Testis (tissue), 2 donors: ENCODE measurements at regions not wholly inside any gene's neighbourhood (a gene's known extent, or its start where the extent isn't known, plus 50 kb on each side); places are given as distances from the start of the nearest gene placed in this dataset.
"Not testable (repeated sequence)": the region's sequence is repeated elsewhere in the genome, so short reads cannot be mapped to it uniquely, and the experiment has no call there.

Source experiments
- CTCF ChIP-seq, 3 experiments: fragments of 450-650 bp in 2 of 3; fragments of 200-600 bp in 1 of 3; sonication (generic) in 1 of 3; IDR thresholded peaks; one replicate each; pipeline ENCODE4 v1.5.1; 2016 to 2019; ENCODE audit warnings: antibody characterized with exemption in 3 of 3, mild to moderate bottlenecking in 2 of 3, moderate library complexity in 1 of 3
- POLR2A ChIP-seq: fragments of 450-650 bp; IDR thresholded peaks from one replicate; pipeline ENCODE4 v1.6.1; 2017; ENCODE audit warnings: antibody characterized with exemption, mild to moderate bottlenecking, moderate library complexity

- peak in 1 of 3 experiments; percentile 18 for TF ChIP-seq CTCF (IDR thresholded peaks at IDR 0.05)
- TF ChIP-seq POLR2A: not testable (repeated sequence)
Measured at GRCh38 chr10:87301466-87302115, 56.0 kb upstream of the NUTM2D start.
